ENCODE measurements at regions not wholly inside any gene's neighbourhood (a gene's known extent, or its start where the extent isn't known, plus 50 kb on each side); places are given as distances from the start of the nearest gene placed in this dataset.

GRCh38 chr4:10738826-10739489 is 54.4 kb upstream of the CLNK start:
- DNase-seq, result peak; percentile 11 to 41

DNA sequence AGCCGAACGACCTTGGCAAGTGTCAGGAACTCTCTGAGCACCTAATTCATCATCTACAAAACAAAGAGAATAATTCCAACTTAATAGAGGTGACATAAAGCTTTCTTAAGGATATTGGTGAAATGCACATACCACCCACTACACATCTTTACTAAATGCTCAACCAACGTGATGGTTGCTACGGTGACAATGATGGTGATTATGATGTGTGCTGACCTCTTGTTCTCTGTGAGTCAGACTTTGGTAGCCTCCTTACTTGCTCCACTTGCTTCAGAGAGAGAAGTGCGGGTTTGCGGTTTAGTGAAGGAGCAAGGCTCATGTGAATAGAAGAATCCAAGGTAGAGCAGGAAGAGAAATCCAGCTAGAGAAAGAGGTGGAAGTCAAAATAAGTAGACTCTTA is 52.8 kb upstream of the CLNK start:
- no peak for DNase-seq

DNA sequence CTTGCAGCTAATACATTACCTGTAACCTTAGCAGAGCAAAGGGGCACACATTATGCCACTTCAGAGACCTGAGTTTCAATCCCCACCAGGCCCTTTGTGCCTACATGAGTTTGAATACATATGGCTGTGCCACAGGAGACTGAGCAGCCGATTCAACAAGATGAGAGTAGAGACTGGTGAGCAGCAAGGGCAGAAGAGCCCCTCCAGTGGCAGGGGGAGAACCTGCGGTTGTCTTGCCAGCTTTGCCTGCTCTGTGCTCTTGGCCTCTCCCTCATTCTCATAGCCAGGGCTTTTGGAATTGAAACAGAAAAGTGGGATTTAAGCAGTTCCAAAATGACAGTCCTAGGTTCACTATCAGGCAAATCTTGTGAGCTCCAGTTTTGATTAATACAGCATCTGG is 52.3 kb upstream of the CLNK start:
- DNase-seq, result no peak

- no peak for DNase-seq
These were observed 51.7 kb upstream of the CLNK start for GRCh38 chr4:10736266-10736665.

DNA sequence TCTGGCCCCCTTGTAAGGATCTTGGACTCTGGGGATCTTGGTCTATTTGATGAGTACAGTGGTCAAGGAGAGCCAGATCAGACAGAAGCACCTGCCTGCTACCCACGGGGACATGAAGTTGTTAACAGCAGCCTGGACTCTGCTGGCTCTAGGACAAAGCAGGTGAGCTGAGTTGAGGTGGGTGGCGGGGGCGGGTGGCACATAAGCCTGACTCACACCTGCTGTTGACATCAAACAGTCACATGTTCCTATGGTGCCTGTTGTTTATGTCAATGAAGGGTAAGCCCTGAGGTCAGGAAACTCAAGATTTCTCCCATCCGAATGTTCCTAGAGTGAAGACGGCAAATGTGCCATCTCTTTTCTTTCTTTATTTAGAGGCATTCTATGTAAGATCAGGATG is 50.1 kb upstream of the CLNK start:
- no peak for DNase-seq

Measured in NCI-H526 (cell line).